Esophagus squamous epithelium (tissue), 5 donors: ENCODE measurements at regions not wholly inside any gene's neighbourhood (a gene's known extent, or its start where the extent isn't known, plus 50 kb on each side); places are given as distances from the start of the nearest gene placed in this dataset.

Experiments
- DNase-seq: peaks from one replicate; lab custom pipeline; 2025; lab: John Stamatoyannopoulos, UW
- H3K27ac ChIP-seq, 4 donors: fragments of 200-600 bp; sonication (generic); one replicate each; pipeline ENCODE4 v1.5.1; 2016 to 2019; ENCODE audit warnings: mild to moderate bottlenecking in 1 of 4
- H3K27me3 ChIP-seq, 4 donors: fragments of 200-600 bp; sonication (generic); 1 replicate in 3 of 4; 2 replicates in 1 of 4; pipeline versions ENCODE4 v1.5.1 to v1.6.0; 2017 to 2021; ENCODE audit warnings: antibody characterized with exemption in 1 of 4
- H3K36me3 ChIP-seq, 3 donors: fragments of 200-600 bp; sonication (generic); one replicate each; pipeline ENCODE4 v1.5.1; 2016 to 2019
- H3K4me1 ChIP-seq, 3 donors: fragments of 200-600 bp; sonication (generic); one replicate each; pipeline ENCODE4 v1.5.1; 2017 to 2019
- H3K4me3 ChIP-seq, 4 donors: fragments of 200-600 bp; sonication (generic); 1 replicate in 3 of 4; 2 replicates in 1 of 4; pipeline ENCODE4 v1.5.1; 2016 to 2019; ENCODE audit warnings: mild to moderate bottlenecking in 2 of 4, moderate library complexity in 1 of 4
- H3K9me3 ChIP-seq, 3 donors: fragments of 200-600 bp; sonication (generic); one replicate each; pipeline ENCODE4 v1.5.1; 2016 to 2019
- CTCF ChIP-seq, 6 experiments: fragments of 450-650 bp in 4 of 6; fragments of 200-600 bp in 2 of 6; sonication (generic) in 2 of 6; IDR thresholded peaks; one replicate each; pipeline ENCODE4 v1.5.1; 2016 to 2019; ENCODE audit warnings: antibody characterized with exemption in 6 of 6, mild to moderate bottlenecking in 4 of 6, moderate library complexity in 4 of 6
- POLR2A ChIP-seq, 4 donors: fragments of 450-650 bp; IDR thresholded peaks; one replicate each; pipeline ENCODE4 v1.6.1; 2017; ENCODE audit warnings: antibody characterized with exemption in 4 of 4, mild to moderate bottlenecking in 4 of 4, moderate library complexity in 3 of 4
- WGBS, 2 donors: methylation state at CpG; one replicate each; pipeline ENCODE4 v1.1.5; 2018; 5-methylcytosine and 5-hydroxymethylcytosine counted together
- intact Hi-C: fragments of 100-400 bp; cut with DNase I; formaldehyde crosslinking; loops from one replicate; pipeline ENCODE4 v1.15.0; 2022
- donor health status: DM: yes; HTN: yes; CAD: no.

- 65 to 86% methylated on average over 2 of the region's 2 CpGs for WGBS, 2 donors
- no peak for DNase-seq
- intact Hi-C loops: no loop called here
- TF ChIP-seq CTCF (IDR thresholded peaks at IDR 0.05): no peak
- TF ChIP-seq POLR2A (IDR thresholded peaks at IDR 0.05): no peak
- Histone ChIP-seq H3K27ac (no peak overlapping the region), H3K9me3 (no peaks in the 10 kb centered on the region), H3K36me3 (no peaks in the 10 kb centered on the region), H3K27me3 (no peaks in the 10 kb centered on the region), H3K4me1 (no peaks in the 10 kb centered on the region), H3K4me3 (no peak overlapping the region)
These were observed 329.1 kb downstream of the LRRIQ3 start for GRCh38 chr1:73868810-73869336.

- no peak for DNase-seq
- Histone ChIP-seq H3K4me1 (no peaks in the 10 kb centered on the region), H3K27ac (no peak overlapping the region), H3K9me3 (no peaks in the 10 kb centered on the region), H3K4me3 (no peak overlapping the region), H3K27me3 (no peaks in the 10 kb centered on the region), H3K36me3 (no peaks in the 10 kb centered on the region)
- WGBS, 2 donors: 46 to 78% methylated on average over 1 of the region's 1 CpG
- intact Hi-C loops: no loop called here
- TF ChIP-seq CTCF (IDR thresholded peaks at IDR 0.05): no peak
- TF ChIP-seq POLR2A (IDR thresholded peaks at IDR 0.05): no peak
These were observed 335.6 kb downstream of the LRRIQ3 start for GRCh38 chr1:73862355-73862754.

- DNase-seq: no peak
- no peak overlapping the region for H3K27ac ChIP-seq
- 35 to 59% methylated on average over 2 of the region's 2 CpGs for WGBS, 2 donors
- H3K4me1 ChIP-seq: no peaks in the 10 kb centered on the region
- no peak overlapping the region for H3K4me3 ChIP-seq
- intact Hi-C loops: no loop called here
- no peaks in the 10 kb centered on the region for H3K27me3 ChIP-seq
- no peaks in the 10 kb centered on the region for H3K9me3 ChIP-seq
- no peaks in the 10 kb centered on the region for H3K36me3 ChIP-seq
- TF ChIP-seq CTCF (IDR thresholded peaks at IDR 0.05) (no peak), POLR2A (IDR thresholded peaks at IDR 0.05) (no peak)
These were observed 337.5 kb downstream of the LRRIQ3 start for GRCh38 chr1:73860421-73860950.

GRCh38 chr1:73859227-73859626 lies 338.7 kb downstream of the LRRIQ3 start:
- H3K9me3 ChIP-seq: no peaks in the 10 kb centered on the region
- no peak for TF ChIP-seq CTCF (IDR thresholded peaks at IDR 0.05)
- no peak for TF ChIP-seq POLR2A (IDR thresholded peaks at IDR 0.05)
- no peak for DNase-seq
- no peak overlapping the region for H3K27ac ChIP-seq
- intact Hi-C loops: no loop called here
- H3K4me3 ChIP-seq: no peak overlapping the region
- no peaks in the 10 kb centered on the region for H3K36me3 ChIP-seq
- no peaks in the 10 kb centered on the region for H3K4me1 ChIP-seq
- H3K27me3 ChIP-seq: no peaks in the 10 kb centered on the region
- WGBS, 2 donors: 60 to 82% methylated on average over 1 of the region's 1 CpG

- Histone ChIP-seq H3K27ac (no peak overlapping the region), H3K36me3 (no peaks in the 10 kb centered on the region), H3K4me3 (no peak overlapping the region), H3K27me3 (no peaks in the 10 kb centered on the region), H3K9me3 (no peaks in the 10 kb centered on the region), H3K4me1 (no peaks in the 10 kb centered on the region)
- WGBS, 2 donors: 59 to 79% methylated on average over 2 of the region's 2 CpGs
- no peak for DNase-seq
- TF ChIP-seq POLR2A (IDR thresholded peaks at IDR 0.05): no peak
- TF ChIP-seq CTCF (IDR thresholded peaks at IDR 0.05): no peak
- intact Hi-C loops: no loop called here
These were observed 343.4 kb downstream of the LRRIQ3 start for GRCh38 chr1:73854527-73854926.
